HG03342 (cell line): ENCODE measurements at regions not wholly inside any gene's neighbourhood (a gene's known extent, or its start where the extent isn't known, plus 50 kb on each side); places are given as distances from the start of the nearest gene placed in this dataset.

ENCODE experiments used
- ATAC-seq: cut with Tn5 transposase; IDR thresholded peaks from one replicate; pipeline ENCODE4 v1.9.1; 2021; ENCODE audit warnings: mild to moderate bottlenecking, moderate library complexity; ENCODE audit not compliant: unreplicated experiment

DNA sequence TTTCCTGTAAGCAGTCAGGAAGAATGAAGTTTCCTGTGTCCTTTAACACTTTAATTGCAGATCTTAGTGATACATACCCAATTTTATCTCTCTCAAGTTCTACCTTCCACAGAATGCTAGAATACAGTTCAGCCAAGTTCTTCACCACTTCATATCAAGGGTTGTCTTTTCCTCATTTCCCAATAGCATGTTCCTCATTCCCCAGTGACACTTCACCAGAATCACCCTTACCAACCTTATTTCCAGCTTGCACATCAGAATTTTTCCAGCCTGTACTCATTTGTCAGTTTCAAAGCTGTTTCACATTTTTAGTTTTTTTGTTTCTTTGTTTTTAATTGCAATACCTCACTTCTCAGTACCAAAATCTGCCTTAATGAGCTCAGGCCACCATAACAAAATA lies 126.1 kb downstream of the ESM1 start:
- ATAC-seq, result no peak

DNA sequence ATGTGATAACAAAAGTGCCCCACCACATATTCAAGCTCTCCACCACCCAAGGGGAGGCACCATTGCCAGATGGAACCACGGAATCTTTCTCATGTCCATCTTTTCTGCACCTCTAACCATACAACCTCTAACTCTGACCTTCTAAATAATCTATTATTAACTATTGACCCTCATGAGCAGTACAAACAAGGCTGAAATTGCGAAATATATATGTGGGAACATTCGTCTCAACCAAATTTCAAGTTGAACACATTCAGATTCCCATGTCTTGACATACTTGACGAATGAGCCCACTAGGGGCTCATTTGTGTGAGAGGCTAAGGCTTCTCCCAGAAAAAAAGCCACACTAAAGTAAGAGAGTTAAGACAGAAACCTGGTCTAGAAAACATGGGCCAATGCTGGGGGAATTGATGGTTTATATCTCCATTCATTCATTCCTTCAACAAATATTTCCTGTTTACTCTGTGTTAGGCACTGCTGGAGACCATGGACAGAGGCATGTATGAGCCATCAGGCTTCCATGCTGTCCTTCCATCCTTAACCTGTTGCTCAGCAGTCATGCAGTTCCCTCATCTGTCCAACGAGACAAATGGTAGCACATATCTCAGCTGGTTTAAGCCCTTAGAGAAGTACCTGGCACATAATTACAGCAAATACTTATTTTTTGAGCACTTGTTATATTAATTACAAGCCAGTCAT lies 130.4 kb downstream of the ESM1 start:
- ATAC-seq, result no peak

DNA sequence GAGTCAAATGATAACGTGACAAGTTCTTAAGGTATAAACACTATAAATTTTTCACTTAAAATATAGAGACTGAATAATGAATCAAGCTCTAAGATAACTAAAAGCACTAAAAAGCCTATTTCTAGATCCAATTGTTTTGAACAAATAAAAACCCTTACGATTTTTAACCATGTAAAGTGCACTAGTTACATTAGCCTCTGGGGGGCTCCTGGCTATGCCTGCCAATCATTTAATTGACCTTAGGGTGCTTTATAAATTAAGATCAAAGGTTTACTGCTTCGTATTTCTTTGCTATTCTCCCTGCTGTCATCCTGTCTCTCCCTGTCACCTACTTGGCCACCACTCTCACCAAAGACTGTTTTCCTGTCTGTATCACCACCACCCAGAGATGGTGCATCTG lies 133.4 kb downstream of the ESM1 start:
- no peak for ATAC-seq

DNA sequence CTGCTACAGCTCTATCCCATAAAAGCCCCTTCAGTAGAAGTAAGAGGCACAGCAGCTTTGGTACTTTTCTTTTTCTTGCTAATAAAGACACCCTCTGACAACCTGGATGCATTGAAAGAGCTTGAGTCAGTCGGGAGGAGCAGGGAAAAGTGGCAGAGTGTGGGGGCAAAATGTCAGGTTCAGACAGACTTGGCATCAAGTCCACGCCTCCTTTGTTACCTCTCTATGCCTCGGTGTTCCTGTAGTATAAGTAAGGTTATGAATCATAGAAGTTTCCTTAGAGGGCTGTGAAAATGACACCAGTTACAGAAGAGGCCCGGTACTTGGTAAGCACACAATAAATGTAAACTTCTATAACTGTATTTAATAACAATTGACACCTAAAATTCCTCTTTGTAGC lies 133.9 kb downstream of the ESM1 start:
- ATAC-seq, result no peak

DNA sequence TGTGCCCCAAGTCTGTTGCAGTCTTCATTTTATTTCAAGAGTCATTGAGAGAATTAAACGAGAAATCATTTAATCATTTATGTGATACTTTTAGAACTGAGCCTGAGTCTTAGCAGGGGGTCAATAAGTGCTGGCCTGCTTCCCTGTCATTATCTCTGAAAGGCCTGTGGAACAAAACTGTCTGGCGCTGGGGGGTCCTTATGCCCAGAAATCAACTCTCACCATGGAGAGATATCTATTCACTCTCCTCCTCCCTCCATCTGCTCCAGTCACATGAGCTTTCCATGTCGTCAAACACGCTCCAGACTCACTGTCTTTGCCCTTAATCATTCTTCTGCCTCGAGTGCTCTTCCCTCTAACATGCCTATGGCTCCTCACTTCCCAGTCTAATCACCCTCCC lies 136.8 kb downstream of the ESM1 start:
- no peak for ATAC-seq

DNA sequence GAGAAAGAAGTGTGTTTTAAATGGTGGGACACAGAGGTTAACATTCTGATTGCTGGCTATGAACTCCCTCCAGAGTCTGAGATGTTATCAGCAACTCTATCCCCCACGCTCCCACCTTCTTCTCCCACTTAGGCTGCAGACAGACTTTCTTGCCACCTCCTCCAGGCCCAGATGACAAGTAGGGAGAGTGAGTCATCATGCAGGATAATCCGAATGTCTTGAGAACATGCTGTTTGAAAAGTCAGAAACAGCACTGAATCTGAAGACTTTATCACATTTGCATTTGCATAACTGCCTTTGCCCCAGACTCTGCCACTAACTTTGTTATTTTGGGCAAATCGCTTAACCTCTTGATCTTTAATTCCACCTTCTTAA lies 139.8 kb downstream of the ESM1 start:
- ATAC-seq, result no peak

DNA sequence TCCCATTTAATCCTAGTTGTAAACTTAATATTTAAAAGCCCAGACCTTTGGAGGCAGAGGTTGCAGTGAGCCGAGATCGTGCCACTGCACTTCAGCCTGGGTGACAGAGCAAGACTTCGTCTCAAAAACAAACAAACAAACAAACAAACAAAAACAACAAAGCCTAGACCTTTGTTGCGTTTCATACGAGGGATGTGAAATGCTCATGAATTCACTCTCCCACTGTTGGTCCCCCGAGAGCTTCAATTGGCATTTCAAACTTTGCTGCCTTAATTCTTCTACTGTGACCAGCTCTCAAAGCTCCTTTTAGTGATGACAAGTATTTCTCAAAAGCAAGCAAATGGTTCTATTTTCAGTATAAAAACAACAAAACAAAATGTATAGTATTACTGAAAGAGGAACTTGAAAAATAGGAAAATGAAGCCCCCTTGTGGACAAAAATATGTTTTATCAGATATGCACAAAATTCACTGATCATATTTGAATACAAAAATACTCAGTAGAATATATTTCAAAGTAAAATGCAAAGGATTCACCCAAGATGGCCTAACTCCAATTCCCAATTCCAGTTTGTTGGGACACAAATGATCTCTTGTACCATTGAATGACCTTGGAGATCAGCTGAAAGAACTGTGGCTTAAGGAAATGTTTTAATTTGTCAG lies 140.4 kb downstream of the ESM1 start:
- ATAC-seq, result no peak

DNA sequence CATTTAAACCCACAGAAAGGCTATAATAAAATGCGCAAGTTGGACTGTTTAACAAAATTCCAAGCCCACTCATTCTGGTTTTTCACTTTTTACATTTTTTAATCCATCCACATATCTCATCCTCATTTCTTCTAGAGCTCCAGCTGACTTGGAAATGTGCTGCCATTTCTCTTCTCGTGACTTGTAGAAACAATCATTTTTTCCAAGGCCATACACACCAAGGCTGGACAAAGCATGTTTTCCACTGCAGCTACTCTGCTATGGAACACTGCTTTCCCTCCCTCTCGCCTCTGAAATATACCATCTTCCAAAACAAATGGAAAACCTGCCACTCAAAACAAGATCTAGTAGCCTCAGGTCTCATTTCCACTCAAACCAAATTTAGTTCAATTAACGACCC lies 141.1 kb downstream of the ESM1 start:
- no peak for ATAC-seq

DNA sequence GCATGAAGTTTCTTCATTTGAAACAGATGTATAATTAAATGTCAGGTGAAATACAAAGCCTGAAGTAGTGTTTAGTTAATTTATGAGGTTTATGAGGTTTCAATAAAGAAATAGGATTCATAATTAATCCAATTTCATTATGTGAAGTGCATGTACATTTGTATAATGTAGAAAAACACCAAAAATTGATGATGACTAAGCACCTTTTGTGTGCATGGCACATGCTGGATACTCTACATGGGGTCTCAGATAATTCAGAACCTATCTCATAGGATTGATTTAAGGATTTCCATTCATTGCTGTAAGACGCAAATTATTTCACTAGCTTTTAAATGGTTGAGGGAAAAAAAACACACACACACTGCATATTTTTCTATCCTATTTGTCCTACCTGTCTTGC lies 143.9 kb downstream of the ESM1 start:
- ATAC-seq, result no peak

DNA sequence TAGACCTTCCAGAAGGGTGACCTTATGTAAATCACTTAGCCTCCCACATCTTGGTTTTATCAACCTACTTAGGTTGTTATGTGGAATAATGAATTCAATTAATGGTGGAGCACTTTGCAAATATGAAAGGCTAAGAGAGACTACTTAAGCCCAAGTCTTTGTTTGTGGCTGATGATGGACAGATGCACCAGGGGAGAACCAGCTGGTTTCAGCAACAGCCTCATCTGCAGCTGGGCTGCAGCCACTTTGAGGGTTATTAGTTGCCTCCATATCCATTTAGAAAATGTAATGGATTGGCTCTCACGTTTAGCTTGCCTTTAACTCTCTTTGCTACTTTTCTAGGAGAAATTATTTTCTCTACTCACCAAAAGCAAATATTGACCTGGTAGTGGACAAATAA lies 146.6 kb downstream of the ESM1 start:
- no peak for ATAC-seq

DNA sequence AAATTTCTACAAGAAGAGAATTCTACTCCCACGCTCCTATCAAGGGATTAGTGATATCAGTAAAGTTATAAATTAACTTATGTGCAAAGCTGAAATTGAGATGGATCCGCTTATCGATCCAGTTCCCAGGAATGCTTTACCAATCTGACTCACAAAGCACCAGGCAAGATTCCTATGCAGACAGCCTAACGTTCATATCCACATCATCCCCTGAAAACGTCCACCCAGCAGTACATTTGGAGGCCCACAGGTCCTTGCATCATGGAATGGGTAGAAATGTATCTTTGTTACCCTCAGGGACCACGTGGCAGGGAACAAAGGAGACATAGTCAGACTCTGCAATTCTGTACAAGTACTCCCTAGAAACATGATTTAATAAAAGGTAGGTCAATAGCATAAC lies 147.4 kb downstream of the ESM1 start:
- ATAC-seq, result no peak

DNA sequence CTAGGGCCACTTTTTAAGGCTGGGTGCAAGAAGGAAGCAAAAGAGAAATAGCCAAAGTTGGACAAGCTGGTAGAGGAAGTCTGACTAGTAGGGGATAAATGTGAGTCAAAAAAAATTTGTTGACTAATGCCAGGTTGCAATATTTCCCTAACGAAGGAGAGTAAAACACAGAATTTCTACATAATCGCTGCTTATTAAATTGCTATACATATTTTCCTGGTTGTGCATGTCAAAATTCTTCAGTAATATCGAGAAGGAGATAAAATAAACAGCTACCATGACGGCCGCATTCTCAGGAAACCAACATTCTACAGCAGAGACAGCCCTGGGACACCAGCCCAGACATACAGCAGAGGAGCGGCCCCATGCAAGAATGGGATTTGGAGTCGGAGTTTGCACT lies 148.3 kb downstream of the ESM1 start:
- no peak for ATAC-seq

DNA sequence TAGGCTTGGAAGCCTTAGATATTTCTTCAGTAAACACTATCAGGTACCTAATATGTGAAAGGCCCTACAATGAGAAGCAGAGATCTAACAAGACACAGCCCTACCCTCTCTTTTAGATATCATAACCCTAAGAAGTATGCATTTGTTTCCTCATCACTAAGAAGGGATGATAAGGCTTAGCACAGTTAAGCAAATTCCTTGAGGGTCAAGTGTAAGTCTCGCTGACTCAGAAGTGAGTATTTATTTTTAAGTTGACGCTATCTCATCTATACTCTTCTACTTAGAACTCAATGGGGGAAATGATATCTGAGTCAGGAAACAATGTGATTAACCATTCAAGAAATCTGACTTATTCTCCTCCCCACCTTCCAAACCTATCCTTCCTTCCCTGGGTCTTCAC lies 149.7 kb downstream of the ESM1 start:
- ATAC-seq, result no peak

DNA sequence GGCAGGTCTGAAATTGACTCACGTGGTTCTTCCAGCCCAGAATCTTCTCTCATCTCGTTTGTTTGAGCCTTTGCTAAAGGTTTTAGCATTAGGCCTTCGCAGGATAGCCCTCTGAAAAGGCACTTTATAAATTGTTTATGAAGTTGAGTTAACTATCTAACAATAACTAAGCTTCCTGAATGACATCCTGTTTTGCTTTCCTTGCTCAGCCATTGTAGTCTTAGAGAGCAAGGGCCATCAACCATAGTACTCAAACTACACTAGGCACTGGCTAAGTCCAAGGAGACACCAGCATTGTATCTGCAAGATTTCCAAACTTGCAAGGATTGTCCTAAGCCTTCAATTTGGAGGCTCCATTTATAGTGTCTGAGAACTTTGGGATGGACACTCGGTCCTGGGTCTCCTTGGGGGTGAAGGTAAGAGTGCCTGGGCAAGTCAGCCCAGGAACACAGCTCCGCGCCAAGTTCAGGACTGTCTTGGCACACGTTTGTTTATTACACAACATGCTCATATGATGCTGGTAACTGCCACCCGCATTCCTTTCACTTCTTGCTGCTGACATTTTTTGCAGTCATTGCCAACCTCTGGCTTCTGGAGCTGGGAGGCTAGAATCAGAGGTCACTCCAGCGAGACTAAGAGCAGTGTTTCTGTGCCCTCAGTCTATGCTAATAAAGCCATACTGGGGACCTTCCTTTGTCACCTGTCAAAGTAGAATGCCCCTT lies 151.1 kb downstream of the ESM1 start:
- ATAC-seq, result no peak

DNA sequence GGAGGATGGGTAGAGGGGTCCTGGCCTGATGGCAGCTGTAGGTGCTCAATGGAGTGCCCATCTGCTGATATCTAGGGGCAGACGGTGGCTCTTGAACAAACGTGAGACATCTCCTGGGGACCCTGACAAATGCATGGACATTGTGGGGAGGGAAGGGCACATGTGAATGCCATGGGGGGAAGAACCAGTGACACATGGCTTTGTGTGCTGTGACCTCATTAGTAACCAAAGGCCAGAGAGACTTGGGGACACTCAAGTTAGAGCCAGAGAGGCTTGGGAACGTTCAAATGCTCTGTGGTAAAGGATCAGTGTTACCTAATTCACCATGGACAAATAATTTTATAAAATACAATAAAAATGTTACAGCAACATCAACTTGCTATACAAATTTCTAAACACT lies 151.8 kb downstream of the ESM1 start:
- ATAC-seq, result no peak

DNA sequence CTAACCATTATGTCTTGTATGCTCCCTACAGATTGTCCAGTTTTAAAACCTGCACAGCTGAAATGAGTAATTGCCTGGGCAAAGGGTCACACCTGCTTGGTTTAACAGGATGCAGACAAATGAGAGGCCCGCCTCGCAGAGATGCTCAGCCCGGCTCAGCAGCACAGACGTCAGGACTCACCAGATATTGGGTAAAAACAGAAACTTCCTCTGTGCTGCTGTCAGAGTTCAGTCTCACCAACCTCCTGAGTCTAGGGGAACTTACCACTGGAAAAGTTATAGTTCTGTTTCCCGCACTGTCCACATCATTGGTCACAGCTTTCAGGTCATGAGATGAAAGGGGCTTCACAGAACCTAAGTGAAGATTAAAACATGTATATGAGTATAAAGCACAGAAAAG lies 152.5 kb downstream of the ESM1 start:
- no peak for ATAC-seq

DNA sequence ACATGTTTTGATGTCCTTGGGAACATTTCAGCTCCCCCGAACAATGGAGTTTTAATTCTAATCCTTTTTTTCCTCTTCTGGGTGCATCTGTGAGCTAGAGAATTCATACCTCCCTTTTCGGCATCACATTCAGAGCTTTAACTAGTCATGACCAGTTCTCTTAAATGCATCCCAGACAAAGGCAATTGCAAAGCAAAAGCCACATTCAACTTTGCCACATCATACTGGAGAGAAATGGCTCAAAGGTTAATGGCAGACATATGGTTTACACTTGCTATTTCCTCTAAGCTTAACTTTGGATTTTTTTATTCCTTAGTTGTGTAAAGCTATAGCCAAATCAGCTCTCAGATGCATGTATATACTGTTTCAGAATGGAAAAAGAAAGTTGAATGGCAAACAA lies 153.3 kb downstream of the ESM1 start:
- no peak for ATAC-seq

DNA sequence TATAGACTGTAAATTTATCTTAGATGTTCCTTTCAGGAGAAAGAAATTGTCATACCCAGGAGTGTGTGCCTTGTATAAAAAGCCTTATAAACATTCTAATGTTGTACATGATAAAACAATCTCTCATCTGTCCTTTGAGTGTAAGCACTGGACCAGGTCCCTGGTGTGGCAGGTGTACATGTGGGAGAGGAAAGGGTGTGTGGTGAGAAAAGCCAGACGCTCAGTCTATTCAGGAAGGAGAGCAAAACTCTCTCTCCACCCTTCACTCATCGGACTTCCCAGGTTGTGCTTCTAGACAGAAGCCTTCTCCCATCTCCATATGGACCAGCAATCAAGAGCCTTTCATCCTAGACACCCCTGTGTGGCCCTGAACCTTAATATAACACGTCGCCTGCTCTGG lies 154.2 kb downstream of the ESM1 start:
- ATAC-seq, result no peak

DNA sequence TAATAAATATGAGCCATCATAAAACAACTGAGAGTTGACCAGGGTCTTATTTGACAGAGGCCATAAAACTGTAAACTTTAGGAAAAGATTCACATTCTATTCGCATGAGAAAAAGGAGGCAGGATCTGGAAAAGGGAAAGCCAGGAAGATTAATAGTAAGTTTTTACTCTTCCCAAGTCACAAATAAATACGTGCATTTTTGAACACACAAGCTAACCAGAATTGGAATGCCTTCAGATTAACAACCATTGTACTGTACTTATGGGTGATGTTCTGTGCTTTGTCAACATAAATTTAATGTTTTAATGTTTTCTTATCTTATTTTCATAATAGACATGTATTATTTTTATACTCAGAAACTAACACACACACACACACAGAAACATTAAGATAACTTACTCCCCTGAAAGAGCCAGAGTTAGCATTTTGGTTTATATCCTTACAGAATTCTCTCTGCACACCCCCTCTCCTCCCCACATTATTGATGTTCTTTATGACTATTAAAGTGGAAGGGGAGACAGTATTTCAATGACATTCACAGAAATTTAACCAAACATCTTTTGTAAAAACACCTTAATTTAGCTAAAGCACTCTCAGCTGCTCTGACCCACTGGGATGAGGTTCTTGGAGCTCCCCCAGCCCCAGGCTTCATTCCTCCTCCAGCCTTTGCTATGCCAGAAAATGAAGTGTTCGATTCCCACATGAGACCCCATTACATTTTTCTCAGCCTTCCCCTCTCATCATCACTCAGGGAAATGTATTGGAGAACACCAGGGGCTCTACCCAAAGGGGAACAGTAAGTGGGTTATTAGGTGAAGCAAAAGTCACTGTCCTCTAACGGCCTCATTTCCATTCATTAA lies 155.5 kb downstream of the ESM1 start:
- ATAC-seq, result no peak

DNA sequence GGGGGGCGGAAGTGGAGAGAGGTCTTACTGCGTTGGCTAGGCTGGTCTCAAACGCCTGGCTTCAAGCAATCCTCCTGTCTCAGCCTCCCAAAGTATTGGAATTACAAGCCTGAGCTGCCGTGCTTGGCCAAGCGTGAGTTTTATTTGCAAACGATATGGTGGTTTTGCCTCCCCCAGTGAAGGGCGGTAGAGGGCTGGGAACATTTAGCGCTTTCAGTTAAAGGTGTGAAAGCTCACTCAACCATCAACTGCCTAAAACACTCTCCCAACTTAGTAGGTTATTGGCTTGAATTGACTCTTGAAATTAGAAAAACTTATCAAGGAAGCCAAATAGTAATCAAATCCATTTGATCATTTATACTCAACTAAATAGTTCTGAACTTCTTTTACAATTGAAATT lies 156.3 kb downstream of the ESM1 start:
- ATAC-seq, result no peak

DNA sequence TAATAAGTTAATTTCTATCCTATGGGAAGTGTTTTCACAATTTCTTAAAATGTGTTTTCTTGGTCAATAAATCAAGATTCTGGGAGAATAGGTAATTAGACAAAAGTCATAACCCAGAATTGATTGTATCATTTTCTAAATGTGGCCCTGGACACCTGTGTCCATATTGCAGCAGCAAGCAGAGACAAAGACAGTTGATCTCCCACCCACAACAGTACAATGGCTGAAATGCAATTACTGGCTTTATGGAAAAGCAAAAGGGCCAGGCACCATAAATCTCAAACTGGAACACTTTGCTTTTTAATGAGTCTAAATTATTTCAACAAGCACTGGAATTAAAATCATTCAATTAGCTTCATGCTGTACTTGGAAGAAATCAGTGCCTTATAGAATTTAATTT lies 157.2 kb downstream of the ESM1 start:
- ATAC-seq, result no peak
